GM23248 (cell line): ENCODE measurements at regions not wholly inside any gene's neighbourhood (a gene's known extent, or its start where the extent isn't known, plus 50 kb on each side); places are given as distances from the start of the nearest gene placed in this dataset.

Experiments used
- EZH2 ChIP-seq: fragments of 200-600 bp; sonication (generic); IDR thresholded peaks from 2 replicates; pipeline ENCODE4 v1.6.1; 2018; ENCODE audit warnings: antibody characterized with exemption, mild to moderate bottlenecking; ENCODE audit not compliant: insufficient read depth, poor library complexity, severe bottlenecking
- EZH2phosphoT487 ChIP-seq: fragments of 200-600 bp; sonication (generic); IDR thresholded peaks from 2 replicates; pipeline ENCODE4 v1.6.1; 2018; ENCODE audit warnings: antibody characterized with exemption, moderate library complexity, mild to moderate bottlenecking, low read depth; ENCODE audit not compliant: insufficient read depth

DNA sequence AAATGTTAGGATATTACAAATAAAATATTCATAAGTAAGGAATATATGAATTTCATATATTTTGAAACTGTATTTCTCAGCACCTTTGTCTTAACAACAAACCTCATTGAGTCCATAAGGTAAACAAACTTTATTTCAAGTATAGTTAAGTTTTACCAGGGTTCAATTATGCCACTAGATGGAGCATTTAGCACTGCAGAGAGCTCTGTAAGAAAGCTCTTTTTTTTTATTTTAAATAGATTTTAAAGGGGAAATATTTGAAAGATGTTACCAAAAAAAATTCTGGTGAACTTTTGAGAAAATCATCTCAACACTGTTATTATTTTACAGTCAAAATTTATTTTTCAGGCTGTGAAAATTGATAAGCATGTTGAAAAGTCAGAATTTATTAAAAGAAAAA, 955.2 kb upstream of the EYS start:
- TF ChIP-seq EZH2 (no peak), EZH2phosphoT487 (no peak)
